ENCODE measurements at regions not wholly inside any gene's neighbourhood (a gene's known extent, or its start where the extent isn't known, plus 50 kb on each side); places are given as distances from the start of the nearest gene placed in this dataset.

DNA sequence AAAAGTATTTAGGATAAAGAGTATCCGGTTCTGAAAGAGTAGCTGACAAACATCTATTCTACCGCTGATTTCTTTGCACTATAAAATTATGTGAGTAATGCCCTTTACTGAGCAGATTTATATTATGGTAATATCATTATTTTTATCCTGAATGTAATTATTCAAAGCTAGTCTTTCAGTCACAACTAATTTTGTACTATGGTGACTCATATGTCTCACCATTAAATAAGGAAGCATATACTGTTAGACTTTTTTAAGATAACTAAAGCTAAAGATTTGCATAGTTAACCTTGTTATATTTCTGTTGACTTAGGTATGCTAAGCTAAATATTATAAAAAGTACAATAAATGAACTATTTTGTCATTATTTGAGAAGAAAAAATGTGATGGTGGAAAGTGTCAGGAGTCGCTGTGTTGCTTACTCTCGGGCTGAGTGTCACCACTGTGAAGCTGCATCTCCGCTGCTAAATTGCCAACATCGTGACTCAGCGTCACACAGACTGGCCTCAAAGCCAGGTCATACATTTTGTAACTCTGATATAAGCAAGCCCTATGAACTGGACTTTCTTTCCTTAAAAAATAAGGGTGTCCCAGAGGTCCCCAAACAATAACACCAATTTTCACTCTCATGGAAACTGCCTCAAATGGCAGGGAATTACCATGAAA is 69.1 kb upstream of the SSTR1 start:
- TF ChIP-seq, protein P1, sequence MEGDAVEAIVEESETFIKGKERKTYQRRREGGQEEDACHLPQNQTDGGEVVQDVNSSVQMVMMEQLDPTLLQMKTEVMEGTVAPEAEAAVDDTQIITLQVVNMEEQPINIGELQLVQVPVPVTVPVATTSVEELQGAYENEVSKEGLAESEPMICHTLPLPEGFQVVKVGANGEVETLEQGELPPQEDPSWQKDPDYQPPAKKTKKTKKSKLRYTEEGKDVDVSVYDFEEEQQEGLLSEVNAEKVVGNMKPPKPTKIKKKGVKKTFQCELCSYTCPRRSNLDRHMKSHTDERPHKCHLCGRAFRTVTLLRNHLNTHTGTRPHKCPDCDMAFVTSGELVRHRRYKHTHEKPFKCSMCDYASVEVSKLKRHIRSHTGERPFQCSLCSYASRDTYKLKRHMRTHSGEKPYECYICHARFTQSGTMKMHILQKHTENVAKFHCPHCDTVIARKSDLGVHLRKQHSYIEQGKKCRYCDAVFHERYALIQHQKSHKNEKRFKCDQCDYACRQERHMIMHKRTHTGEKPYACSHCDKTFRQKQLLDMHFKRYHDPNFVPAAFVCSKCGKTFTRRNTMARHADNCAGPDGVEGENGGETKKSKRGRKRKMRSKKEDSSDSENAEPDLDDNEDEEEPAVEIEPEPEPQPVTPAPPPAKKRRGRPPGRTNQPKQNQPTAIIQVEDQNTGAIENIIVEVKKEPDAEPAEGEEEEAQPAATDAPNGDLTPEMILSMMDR (IDR thresholded peaks at IDR 0.05), result no peak
- TF ChIP-seq POLR2A (IDR thresholded peaks at IDR 0.05), result no peak

Data from uterus (tissue), 2 donors.